ENCODE measurements at regions not wholly inside any gene's neighbourhood (a gene's known extent, or its start where the extent isn't known, plus 50 kb on each side); places are given as distances from the start of the nearest gene placed in this dataset.
"Not testable (repeated sequence)": the region's sequence is repeated elsewhere in the genome, so short reads cannot be mapped to it uniquely, and the experiment has no call there.

DNA sequence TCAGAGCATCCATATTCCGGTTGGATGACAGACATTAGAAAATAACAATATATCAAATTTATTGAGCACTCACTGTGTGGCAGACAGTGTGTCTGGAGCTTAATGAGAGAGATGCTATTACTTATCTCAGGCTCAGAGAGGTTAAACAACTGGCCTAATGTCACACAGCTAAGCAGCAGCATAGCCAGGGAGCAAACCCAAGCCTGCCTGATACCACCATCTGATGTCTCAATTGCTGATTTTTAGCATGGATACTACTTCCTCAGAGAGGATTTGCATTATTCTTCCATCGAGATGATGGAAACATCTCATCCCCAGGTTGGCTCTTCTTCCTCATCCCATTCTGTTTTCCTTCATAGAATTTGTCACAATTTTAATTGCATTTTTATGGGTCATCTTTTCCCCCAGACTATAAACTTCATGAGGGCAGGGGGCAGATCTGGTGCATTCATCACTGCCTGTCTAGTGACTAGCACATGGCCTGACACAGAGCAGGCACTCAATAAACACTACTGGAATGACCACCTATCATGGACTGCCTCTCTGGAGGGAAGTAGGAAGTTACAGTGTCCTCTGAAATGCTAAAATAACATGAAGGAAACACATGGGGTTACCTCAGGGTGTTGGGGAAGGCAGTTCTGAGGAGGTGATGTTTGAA, 344.8 kb upstream of the CCL2 start:
- no peak for DNase-seq

DNA sequence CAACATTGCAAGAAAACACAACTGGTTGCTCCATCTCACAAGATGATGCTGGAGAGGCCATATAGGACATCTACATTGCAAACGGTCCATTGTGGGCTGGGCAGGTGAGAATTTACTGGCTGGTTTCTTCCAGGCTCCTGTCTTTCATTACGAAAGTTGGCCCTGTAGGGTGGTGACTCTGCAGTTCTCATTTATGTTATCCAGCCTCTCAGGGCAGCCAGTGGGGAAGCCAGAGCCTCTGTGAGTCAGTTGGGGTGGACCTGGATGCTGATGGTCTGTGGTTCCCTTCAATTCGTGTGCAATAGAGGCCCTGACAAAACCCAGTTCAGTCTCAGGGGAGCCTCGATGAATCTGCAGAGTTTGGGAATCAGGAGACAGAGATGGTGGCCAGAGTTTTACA, 341.0 kb upstream of the CCL2 start:
- DNase-seq = no peak

DNA sequence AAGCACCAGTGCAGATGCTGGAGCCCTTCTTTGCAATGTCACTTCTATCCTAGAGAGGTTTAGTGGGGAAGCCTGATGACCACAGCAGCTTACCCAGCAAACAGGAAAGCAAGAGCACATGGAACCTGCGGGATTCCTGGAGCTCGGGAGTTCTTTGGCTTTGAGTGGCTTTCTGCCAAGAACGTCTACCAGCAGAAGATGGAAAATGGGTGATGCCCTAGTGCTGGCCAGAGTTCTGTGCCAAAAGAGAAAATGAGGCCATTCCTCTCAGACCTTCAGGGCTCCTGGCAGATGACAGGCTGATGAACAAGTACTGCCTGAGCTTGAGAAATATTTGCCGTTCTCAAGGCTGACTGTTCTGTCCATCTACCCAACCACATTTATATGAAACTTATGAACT, 332.1 kb upstream of the CCL2 start:
- no peak for DNase-seq

DNA sequence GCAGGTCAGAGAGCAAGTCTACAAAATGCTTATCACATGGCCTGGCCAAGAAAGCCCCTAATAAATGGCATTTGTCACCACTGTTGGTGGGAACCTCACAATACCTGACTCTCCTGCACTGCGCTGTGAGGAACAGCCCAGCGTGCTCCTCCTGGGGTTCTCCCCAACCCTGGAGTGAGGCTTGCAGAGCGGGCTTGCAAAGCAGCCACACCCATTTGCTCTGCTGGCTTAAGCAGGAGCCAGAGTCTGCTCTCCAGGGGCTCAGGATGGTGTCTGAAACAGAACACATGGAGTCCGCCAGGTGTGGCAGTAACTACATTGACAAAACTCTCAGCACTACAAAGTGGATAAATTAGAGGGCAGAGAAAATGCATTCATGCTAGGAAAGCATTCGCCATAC, 331.0 kb upstream of the CCL2 start:
- DNase-seq = no peak

DNA sequence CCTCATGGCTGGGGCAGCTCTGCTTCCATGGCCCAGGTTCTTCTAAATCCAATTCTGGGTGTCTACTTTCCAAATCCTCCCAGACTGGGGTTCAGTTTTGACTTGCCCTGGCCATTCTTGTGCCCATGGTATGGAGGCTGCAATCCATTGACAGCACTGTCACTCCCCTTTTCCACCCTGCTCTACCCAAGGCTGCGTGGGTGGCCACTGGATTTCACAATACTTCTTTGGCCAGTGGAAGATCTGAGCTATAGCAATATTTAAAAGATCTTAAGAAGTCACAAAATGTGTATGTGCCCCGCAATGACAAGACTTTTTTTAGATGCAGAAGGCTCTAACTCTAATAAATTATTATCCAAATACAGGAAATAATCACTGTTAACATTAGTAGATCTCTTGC, 329.4 kb upstream of the CCL2 start:
- DNase-seq = no peak

DNA sequence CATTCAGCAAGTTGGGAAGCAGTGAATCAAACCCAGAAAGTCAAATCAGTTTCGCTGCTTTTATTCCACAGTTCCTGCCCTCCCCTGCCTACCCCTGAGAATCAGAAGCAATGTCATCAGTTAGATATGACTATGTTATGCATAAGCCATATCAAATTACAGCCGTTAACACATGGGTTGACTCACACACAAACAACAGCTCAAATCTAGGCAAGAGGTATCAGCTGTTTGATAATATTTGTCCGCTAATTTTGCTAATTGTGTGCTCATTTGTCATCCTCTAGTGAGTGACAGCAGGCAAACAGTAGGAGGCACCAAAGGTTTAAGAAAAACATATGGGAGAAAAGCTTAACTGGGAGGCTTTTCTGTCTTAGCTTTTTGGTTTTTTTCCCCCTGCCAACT, 327.4 kb upstream of the CCL2 start:
- DNase-seq = no peak

DNA sequence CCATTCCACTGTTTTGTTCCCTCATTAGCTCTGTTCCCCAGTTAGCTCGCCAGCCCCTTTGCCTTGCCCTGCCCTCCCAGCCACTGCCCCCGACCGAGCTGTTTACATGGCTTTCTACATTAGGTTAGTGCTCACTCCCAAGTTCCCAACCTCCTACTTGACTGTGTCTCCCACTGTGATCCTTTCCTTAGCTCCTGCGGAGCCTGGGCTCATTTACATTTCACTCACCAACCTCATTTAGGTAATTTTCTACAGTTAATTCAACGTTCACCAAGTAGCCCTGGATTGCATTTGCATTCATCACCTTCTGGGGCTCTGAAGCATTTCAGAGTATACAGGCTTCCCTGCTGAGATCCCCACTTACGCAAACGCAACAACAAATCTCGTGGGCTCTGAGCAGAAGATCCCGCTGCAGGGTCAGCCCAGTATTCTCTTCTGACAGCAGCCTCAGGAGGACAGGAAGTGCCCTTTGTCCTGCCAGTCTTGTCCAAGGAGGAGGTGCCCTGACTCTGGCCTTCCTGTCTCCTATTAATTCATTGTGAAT, 325.8 kb upstream of the CCL2 start:
- DNase-seq = no peak

DNA sequence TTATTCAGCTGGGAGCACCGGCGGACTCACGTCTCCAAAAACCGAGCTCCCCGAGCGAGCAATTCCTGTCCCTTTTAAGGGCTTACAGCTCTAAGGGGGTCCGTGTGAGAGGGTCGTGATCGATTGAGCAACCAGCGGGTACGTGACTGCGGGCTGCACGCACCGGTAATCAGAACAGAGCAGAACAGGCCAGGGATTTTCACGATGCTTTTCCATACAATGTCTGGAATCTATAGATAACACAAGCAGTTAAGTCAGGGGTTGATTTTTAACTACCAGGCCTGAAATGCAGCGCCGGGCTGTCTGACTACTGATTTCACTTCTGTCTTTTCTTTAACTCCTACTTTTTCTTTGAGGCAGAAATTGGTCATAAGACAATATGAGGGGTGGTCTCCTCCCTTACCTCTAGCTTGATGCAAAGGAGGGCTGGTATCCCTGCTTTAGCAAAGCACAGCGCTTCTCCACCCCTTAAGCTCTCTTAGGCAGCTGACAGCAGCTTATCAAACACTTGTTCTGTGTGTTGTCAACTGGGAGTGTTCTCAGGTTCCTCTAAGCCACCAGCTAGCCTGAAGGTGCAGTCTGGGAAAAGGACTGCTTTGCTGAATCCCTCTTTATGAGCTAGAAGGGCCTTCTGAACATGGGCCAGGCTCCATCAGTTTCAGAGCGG, 323.8 kb upstream of the CCL2 start:
- DNase-seq = not testable (repeated sequence)

DNA sequence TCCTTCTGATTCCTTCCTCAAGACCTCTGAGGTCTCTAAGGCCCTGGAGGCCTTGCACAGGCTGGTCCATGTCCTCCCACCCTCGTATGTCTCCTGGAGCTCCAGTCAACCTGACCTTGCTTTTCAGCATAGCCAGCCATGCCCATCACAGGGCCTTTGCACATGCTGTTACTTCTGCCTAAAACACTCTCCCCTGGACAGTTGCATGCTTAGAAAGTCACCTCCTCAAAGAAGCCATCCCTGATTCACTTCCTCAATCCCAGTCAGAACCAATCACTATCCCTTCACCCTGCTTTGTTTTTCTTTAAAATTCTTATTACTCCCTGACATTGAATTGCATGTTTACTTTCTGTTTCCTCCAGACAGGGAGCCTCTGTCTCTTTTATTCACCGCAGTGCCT, 322.1 kb upstream of the CCL2 start:
- DNase-seq = no peak

DNA sequence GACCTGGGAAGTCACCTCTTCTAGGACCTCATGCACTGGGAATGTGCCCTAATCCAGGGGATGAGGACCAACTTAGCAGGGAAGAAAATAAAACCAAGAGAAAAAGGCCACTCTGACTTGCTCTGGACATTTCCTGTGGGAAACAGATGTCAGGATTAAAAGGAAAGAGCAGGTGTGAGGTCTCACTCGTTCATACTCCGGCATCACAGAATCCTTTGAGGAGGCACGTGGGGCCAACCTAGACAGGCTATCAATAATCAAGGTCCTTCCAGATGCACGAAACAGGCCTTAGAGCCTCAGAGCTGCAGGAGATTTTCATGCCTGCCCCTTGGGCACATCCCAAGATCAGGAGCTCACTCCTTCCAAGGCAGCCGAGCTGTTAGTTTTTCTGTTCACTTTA, 321.5 kb upstream of the CCL2 start:
- DNase-seq = no peak

DNA sequence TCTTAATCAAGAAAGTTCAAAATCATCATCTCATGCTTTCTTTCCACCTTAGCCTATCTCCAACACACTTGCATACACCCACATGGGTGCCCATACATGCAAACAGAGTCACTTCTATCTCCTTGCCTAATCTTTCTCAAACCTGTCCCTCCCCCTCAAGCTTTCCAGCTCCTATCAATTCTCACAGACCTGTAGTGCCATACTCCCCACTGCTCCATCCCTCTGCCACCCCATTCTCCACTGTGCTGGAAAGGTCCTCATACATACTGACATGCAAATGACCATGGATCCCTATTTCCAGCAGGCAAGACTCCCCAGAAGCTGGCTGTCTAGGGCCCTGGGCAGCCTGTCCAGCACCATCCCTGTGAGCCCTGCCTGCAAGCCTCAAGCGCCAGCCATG, 320.4 kb upstream of the CCL2 start:
- no peak for DNase-seq

DNA sequence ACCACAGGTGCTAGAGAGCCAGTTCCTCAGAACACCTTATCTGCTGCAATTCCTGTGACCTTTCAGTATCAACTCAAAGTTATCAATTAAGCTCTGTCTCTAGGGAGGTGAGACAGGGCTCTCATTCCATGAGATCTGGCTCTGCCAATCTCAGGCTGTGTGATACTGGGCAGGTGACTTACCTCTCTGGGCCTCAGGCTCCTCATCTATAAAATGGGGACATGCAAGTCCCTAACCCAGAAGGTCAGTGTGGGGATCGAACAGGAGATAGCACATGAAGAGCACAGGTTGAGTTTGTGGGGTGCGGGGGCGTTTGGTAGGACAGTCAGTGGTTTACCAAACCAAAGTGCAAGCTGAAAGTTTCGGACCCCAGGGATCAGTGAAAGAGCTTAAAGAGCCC, 319.3 kb upstream of the CCL2 start:
- no peak for DNase-seq

DNA sequence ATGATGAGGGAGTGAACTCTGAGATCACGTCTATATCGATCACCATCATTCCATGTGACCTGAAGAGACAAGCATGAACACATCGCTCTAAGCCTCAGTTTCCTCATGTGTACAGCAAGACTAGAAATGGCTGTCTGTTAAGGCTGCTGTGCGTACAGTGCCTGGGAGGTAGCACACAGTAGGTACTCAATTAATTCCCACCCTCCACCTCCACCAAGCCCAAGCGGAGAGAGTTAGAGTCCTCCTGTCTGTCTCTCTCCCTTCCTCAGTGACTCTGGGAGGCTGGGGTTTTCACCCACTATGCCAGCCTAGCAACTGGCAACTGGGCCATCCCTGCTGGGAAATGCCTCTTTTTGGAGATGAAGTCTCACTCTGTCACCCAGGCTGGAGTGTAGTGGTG, 318.3 kb upstream of the CCL2 start:
- DNase-seq = no peak

DNA sequence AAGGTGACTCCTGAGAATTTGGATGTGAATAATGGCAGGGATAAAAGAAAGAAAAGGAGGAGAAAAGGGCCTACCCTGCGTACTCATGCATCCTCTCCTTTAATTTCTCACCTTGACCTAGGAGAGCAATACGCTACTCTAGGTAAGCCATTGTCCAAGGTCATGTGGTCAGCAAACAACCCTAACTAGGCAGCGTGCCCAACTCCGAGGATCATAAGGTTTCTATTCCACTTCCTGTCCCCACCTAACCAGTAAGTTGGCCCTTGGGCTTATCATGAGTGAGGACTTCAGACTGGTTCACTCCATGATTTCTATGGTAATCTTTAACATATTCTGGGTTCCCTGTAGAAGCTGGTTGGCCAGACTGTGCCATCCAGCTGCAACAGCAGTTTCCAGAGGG, 315.1 kb upstream of the CCL2 start:
- DNase-seq = no peak

DNA sequence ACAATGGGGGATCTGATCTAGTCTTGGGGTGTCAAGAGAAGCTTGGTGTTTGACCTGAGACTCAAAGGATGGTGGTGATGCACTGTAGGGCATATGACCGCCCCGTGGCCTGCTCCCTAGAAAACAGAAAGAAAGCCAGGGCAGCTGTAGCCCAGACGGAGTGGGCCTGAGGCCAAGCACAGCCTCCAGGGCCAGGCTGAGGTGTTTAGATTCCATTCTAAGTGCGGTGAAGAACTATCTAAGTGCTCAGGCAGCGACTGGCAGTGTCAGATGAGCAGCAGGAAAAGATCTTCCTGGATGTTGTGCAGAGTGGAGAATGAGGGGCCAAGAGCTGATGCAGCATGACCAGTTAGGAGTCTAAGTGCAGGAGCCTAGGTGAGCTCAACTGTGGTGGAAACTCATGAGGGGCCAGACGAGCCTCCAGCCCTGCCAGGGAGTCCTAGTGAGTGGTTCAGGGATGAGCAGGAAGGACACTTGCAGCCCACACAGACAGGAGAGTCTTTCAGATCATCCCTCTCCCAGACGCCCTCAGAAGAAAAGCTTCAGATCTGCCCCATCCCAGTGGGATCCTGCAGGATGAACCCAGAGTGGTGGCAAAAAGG, 314.2 kb upstream of the CCL2 start:
- no peak for DNase-seq

DNA sequence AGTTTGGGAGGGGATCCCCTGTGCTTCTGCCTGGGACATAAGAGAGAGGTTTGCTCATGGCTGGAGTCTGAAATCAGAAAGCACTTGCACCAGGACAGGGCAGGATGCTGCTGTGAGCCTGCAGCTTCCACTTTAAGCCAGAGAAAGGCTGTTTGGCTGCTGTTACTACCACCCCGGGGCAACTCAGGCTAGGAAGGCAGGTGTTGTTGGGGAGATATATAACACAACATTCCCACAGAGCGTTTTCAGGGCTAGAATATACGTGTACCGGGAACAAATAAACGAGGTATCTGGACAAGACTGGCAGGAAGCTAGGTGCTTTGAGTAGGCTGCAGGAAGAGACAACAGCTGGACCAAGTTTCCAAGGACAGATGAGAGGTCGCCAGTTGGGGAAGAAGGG, 313.3 kb upstream of the CCL2 start:
- DNase-seq = no peak

DNA sequence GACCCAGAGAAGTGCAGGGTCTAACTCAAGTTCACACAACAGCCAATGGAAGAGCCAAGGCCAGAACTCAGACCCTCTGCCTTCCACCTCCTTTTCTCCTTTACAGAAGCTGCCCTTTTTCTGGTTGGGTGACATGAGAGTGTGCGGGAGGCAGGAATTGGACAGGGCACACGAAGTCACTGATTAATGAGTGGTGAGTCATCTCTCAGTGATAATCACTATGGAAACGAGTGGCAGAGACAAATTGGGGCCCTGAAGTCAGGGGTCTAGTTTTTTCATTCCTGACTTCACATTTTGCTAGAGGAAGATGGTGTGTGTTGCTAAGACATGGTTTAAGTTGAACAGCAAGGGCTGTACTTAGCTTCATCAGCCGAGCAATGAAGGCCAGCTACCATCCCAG, 312.7 kb upstream of the CCL2 start:
- no peak for DNase-seq

DNA sequence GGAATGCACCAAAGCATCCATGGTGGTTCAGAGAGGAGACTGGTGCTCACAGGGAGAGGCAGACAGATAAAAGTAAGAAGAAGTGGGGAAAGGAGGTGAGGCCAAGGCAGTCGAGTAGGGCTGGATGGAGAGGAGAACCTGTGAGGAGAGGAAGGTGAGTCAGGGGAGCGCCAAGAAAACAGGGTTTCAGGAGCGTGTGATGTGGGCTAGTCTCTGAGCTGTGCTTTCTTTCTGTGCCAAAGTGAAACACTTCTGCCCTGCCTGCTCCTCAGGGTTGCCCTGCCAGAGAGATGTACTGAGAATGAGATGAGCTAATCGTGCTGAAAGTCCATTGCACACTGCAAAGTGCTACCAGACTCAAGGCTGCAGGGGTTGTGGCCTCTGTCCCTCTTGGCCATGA, 310.7 kb upstream of the CCL2 start:
- no peak for DNase-seq

DNA sequence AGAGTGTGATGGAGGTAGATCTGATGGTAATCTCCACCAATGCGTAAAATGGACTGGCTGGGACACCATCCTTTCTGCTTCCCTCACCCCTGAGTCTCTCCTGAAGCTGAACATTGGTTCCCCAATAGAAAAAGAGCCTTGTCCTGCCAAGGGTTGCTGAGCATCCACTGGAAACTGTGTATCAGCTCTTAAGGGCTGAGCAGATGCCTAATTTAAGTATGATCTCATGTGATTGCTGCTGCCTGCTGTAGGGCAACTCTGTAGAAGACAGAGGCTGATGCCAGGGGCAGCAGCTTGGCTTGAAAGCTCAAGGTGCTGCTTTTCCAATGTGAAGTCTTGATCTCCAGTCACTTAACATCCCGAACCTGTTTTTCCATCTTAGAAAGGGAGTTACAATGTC, 310.3 kb upstream of the CCL2 start:
- DNase-seq = no peak

DNA sequence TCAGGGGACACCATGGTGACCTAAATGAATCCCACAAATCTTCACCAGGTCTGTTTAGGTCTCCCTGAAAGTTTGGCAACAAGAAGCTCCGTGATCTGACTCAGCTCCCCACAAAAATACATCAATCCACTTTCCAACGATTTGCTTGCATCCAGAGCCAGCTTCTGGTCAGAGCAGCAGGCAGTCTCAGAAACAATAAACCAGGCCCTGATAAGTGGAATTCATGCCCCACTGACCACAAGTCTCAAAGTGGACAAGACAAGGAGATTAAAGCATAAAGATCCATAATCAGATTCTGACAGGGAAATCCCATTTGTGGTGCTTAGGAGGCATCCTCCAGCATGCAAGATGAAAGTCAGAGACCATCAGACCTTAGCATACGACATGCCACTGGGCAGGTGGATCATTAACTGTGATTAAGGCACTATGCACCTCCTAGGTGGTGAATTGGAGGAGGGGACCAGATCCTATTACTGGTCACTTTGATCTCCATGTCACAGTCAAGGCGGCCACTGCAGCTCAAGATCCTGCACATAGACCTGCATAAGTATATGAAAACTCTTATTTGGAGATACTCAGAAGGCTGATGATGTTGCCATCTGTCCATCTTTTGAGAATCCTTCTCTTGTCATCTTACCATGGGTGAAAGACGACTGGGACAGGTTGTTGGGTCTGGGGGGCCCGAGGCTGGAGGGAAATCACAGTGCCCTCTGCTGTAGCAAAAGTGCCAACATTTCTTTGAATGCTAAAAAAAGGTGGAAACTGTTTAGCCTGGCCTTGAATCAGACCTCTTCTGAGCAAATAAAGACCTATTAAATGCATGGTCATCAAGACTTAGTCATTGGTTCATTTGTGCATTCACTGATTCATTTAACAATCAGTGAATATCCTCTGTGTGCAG, 309.2 kb upstream of the CCL2 start:
- DNase-seq = no peak

DNA sequence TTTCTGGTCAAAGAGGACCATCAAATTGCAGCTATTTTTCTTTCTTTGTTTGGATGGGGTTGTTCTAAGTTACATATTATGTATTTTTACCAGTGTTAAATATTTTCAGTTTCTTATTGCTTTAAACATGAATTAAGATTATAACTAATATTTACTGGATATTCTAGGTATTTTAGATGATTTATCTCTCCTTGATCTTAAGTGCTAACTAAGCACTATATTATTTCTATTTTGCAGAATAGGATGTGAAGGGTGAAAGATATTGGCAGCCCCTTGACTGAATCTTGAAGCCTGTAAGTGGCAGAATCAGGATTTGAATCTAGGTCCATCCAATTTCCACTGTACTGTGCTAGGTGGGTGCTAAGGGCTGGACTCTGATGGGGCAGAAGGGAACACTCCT, 307.3 kb upstream of the CCL2 start:
- DNase-seq = no peak

DNA sequence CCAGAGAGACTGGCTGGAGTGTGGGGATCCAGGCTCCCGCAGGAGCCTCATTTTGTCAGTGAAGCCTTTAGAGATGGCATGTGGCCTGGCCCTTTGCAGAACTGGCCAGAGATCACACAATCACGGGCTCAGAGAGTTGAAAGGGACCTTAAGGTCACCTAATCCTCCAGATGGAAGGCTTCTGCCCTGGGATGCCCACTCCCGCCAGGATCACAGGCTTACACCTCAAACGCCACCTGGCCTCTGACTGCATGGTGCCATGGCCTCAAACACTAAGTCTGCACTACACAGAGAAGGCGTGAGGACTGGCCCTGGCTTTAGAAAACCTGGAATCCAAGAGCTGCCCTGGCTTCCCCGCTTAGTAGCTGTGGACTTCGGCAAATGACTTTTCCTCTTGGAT, 306.8 kb upstream of the CCL2 start:
- DNase-seq = no peak

DNA sequence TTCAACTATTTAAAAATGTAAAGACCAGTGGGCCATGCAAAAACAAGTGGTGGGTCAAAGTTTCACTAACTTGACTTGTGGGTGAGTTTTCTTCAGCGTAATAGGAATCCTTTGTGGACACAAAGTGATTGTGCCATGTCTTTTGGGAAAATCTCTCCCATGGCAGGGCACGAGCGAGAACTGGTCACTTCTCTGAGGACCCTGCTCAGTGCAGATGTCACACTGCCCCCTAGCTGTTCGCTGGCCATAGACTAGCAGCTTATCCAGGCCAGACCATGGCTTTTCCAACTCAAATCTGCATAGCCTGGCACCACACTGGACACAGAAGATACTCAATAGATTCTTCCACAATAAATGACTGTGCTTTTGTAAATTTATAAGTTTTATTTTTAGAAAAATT, 306.0 kb upstream of the CCL2 start:
- no peak for DNase-seq

DNA sequence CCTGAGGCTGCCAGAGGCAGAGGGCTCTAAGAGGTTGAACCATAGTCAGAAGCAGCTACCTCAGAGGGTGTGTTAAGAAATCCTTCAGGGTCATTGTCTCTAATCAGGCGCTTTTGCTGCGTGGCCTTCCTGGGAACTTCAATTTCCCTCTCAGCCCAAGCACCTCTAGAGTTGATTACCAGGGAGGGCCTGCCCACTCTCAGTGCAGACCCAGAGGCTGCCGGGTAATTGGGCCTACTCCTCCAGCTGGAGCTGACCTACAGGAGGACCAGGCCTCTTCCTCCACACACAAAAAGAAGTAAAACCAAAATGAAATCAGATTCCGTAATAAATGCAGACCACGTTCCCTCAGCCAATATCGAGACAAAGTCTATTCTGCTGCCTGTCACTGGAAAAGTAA, 305.0 kb upstream of the CCL2 start:
- no peak for DNase-seq

All from stimulated activated naive CD4-positive, alpha-beta T cell (primary cell).